GM18526 (cell line): ENCODE measurements at regions not wholly inside any gene's neighbourhood (a gene's known extent, or its start where the extent isn't known, plus 50 kb on each side); places are given as distances from the start of the nearest gene placed in this dataset.
A peak's percentile ranks its signal among the peaks of the same experiment; 100 is the strongest.

Experiments
- POLR2A ChIP-seq: IDR thresholded peaks from 3 replicates; pipeline ENCODE4 v1.6.1; 2011; ENCODE audit not compliant: insufficient read length; ENCODE audit errors: extremely low read depth

DNA sequence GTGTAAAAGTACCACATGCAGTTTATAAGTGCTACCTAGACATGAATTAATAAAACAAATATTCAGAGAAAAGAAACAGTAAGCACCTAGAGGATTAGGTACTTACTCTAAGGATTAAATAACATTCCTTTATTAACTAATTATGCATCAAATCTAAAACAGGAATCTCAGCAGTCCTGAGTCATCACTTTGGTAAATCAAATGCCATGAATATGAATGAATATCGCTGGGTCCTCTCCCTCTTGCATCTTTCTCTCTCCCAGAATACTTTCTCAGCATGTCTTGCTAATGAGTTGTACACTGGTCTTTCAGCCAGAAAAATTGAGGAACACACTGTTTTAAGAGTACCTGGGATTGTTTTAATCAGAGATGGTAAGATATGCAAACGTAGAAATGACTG lies 225.5 kb upstream of the NFE2L3 start:
- no peak for TF ChIP-seq POLR2A

DNA sequence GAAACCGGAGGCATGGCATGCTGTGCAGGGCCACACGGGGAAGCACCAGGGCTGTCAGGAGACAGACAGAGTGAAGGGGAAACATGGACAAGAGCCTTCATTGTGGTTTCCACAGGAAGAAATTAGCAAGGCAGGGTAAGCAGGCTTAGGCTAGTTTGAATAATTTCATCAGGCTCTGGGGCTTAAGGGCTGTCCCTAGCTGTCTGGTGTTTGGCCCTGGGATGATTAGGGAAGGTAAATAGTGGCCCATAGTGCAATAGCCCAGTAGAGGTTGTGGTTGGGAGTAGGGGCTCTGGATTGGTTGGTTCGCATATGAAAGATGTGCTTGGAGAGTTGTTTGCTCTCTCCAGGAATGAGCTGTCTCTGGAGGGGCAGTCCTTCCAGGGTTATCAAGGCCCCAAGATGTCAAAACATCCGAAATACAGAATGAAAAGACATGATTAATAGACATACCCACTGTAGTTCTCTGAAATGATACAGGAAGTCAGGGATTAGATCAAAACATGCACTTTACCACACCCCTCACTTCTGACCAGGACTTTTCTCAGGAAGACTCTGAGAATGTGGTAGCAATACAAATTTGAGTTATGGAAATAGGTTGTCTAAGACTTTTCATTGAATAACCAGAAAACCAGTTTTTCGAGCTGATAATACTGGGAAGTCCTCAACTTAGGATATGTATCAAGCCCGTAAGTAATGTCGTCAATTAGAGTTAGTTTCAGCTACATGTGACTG lies 224.9 kb upstream of the NFE2L3 start:
- no peak for TF ChIP-seq POLR2A

DNA sequence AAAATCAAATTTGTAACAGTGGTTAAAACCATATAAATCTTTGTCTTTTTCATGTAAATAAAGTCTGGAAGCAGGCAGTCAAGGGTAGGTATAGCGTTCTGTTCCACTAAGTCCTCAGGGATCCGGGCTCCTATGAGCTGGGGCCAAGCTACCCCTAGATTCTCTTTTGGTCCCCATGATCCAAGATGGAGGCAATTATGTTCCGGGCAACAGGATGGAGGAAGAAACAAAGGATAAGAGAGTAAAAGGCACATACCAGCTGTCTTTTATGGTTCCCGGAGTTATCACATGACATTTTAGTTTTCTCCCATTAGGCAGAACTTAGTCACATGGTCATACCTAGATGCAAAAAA lies 224.4 kb upstream of the NFE2L3 start:
- TF ChIP-seq POLR2A: no peak

DNA sequence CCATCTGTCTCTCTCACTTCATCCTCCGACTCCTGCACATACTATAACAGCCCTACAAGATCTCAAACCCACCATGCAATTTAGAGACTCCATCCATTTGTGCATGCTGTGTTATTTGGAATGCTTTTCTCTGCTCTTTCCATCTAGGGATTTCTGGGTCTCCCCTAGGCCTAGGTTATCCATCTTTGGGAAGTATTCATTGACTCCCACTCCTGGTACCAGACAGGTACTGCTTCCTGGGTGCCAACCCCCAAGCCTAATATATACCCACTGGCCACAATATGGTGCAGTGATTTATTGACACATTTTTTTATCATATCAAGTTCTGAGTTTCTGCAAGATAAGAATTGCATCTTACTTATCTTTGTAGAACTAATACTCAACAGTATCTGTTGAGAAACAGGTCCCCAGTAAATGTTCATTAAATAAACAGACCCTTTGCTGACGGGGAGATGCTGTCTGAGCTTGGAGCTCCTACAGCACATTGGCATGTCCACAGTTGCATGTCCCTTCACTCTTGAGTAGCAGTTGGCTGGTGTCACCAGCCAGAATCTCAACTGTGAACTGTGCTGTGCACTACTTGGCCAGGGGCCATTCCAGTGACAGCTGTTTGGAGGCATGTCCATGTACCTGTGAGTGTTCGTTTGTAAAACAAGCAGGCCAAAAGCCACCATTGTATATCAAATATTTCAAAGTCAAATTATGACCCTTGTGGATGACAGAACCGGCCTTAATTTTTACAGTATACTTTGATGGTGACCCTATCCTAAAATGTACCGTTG lies 223.3 kb upstream of the NFE2L3 start:
- no peak for TF ChIP-seq POLR2A

DNA sequence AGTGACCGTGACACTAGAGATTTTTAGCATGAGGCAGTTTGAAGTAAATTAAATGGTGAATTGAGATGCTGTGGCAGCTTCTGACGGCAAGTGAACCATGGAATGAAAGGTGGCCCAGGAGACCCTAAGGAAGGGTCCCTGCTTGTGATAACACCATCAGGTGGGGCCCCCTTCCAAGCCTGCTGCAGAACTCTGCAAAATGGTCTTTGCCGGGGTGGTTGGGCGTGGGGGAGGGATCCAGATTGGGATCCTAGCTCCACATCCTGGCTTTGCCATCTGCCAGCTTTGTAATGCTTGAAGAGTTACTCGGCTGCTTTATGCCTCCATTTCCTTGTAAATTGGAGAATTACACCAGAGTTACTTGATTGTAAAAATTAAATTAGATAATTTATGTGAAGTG lies 222.6 kb upstream of the NFE2L3 start:
- no peak for TF ChIP-seq POLR2A

DNA sequence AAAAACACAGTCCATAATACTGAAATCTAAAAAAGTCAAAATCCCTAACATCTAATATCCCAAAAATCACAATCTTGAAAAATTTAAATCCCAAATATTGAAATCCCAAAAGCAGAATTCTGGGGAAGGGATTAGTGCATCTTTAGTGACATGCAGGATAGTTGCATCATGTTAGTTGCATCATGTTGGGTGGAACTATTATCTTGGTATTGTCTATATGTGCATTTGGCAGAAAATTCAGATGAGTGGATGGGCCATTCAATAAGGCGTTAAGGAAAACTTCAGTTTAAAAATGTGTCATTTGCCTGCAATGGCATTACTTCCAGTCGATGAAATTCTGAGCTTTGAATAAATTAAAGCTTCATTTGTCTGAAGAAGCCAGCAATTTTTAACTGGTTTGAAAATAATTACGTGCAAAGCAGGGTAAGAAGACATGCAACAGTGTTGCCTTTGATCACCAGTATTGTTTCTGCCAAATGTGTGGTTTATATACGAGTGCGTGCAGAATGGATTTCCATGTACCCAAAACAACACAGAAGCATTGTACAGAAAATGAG lies 221.4 kb upstream of the NFE2L3 start:
- TF ChIP-seq POLR2A: no peak

DNA sequence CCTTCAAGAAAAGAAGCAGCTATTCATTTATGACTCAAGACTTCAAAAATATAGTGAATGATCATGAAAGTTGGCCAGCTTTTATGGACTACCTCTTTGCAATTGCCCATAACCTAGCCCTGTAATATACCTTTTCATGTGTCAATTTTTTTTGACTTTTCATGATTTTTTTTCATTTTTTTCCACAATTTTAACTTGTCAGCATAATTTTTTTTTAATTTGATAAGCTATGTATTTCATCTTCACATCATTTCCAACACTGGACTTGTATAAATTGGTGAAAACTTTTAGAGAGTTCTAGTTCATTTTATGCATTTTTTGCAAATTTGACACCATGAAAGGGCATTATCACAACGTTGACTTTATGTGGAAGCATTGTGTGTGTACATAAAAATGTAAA lies 220.8 kb upstream of the NFE2L3 start:
- no peak for TF ChIP-seq POLR2A

DNA sequence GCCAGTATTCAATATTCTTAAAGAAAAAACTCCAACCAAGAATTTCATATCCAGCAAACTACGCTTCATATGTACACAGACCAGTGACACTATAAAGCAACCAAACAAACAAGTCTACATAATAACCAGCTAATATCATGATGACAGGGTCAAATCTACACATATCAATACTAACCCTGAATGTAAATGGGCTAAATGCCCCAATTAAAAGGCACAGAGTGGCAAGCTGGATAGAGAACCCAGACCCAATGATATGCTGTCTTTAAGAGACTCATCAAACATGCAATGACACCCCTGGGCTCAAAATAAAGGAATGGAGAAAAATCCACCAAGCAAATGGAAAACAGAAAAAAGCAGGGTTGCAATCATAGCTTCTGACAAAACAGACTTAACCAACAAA lies 218.1 kb upstream of the NFE2L3 start:
- TF ChIP-seq POLR2A: no peak

DNA sequence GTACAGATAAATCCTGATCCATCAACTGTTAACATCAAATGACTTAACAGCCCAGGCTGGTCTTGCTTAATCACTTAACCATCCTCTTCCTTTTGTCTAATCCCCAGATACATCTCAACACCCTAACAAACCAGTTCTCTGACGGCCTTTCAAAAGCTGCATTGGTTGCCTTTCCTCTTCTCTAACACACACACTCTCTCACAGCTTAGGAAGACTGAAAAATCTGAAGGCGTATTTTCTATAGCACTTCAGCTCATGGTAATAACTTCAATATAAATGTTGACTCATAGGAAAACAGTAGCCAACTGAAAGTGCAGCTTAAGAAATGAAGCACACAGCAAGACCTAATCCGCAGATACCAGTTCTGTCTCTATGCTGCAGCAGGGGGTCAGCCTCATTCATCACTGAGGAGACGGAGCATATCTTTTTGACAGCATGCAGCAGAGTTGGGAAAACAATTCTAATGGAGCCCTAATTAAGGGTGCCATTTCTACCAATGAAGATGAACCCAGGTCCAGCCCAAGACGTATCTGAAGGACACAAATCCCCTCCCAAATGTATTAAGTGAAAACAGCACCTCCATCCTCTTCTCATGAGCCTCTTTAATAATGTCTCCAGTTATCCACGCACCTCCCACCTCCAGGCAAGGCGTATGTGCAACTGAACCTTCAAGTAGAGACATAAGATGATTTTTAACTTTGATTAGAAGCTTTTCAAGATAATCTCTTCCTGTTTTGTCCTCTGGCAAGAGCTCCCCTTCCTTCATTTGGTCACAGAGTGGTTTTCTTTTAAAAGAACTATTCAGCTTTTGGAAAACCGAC lies 211.7 kb upstream of the NFE2L3 start:
- no peak for TF ChIP-seq POLR2A

DNA sequence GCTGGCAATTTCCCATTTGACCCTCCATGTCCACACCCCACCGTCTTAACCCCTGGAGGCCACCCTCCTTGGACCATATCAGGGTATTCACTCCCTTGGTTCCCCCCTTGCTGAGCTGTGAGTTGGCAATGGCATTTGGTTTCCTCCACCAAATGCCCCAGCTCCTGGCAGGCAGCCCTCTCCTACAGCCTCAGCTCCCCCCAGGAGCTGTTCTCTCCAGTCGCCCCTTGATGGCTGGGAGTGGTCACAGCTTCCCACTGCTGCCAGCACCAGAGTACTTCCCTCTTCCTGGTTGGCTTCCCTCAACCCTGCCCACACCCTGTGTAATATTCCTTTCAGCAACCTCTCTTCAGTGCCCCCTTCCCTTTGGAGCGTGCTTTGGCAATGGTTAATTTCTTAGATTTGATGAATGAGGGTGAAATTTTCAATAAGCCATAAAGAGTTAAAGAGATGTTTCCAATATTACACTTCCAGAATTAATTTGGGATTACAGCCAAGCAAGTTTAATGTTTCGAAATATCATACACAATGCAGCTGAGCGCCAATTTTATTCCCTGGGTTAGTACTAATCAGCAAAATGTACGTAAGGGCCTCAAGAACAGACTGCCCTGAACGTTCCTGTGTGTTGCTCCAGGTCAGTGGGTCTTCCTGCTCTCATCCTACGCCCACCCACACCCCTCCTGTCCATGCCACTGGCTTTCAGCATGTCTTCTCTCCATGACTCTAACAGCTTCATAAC lies 207.1 kb upstream of the NFE2L3 start:
- TF ChIP-seq POLR2A: no peak

DNA sequence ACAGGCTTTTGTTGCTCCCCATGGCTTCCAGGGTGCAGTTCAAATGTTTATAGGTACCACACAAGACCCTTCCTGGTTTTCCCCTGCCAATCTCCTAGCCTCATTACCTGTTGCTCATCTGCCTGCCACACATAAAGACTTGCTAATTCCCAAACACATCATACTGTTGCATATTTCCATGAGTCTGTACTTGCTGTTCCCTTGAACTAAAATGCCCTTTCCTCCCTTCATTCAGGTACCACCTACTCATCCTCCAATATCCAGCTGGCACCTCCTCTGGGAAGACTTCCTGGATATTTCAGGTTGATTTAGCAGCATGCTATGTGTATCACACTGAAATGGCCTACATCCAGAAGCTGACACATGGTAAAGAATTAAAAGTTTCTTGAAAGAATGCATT lies 206.4 kb upstream of the NFE2L3 start:
- no peak for TF ChIP-seq POLR2A

DNA sequence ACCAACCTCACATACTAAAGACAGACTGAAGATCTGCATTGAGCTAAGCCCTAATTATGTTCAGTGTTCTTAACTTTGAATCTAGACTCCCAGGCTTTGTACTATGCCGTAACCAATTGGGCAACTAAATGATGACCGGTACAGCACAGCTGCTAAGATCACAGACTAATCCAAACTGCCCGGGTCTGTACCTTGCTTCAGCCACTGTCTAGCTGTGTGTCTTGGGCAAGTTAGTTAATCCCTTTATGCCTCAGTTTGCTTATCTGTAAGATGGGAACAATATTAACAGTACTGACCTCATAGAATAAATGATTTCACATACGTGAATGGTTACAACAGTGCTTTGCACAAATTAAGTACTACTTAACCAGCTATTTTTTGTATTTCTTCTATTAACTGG lies 205.8 kb upstream of the NFE2L3 start:
- no peak for TF ChIP-seq POLR2A

DNA sequence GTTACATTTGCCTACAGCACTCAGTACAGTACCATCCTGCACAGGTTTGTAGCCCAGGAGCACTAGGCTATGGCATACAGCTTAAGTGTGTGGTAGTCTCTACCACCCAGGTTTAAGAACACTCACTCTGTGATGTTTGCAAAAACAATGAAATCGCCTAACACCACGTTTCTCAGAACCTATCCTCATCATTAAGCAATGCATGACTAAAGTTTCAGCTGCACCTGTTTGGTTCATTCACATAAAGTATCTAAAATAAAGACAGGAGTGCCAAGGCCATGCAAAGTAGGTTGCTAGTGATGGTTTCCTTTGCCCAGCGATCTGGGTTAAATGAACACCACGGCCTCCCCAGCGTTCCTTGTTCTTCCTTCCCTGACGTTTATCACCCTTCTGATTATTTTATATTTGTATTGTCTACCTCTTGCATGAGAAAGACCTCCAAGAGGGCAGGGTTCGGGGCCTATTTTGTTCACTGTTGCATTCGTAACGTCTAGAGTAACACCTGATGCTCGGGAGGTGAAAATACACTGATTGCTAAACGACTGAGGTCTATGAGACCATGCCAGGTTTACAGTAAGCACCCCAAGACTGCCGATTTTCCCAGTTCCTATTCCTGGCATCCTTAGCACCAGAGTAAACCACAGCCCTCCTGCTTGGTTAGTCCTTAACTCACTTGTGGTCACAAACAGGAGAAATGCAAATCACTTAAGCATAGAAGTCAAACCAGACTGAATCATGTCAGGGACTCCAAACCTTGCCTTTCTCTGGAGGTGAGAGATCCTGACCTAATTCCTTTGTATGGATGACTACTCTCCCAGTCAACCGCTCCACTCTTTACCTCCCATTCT lies 204.1 kb upstream of the NFE2L3 start:
- peak; percentile 44 for TF ChIP-seq POLR2A
